DND-41 (cell line): ENCODE measurements at regions not wholly inside any gene's neighbourhood (a gene's known extent, or its start where the extent isn't known, plus 50 kb on each side); places are given as distances from the start of the nearest gene placed in this dataset.
"Not testable (repeated sequence)": the region's sequence is repeated elsewhere in the genome, so short reads cannot be mapped to it uniquely, and the experiment has no call there.

Source experiments
- ATAC-seq: fragments of 200-7000 bp; cut with Tn5 transposase; 3 replicates; pipeline ENCODE4 v1.9.1; 2021; ENCODE audit warnings: low read depth; ENCODE audit not compliant: insufficient read depth
- DNase-seq: peaks from one replicate; pipeline ENCODE4 v3.0.0-alpha.2; 2020
- H2AFZ ChIP-seq: 2 replicates; pipeline ENCODE4 v1.6.0; 2012; ENCODE audit warnings: low read depth, low read length
- H3K27ac ChIP-seq: 2 replicates; pipeline ENCODE4 v1.5.1; 2012; ENCODE audit warnings: low read length, inconsistent platforms
- H3K27me3 ChIP-seq: fragments of 200-600 bp; sonication (generic); 2 replicates; pipeline ENCODE4 v1.6.0; 2012; ENCODE audit warnings: low read length, mild to moderate bottlenecking, inconsistent platforms; ENCODE audit not compliant: insufficient read depth, poor library complexity
- H3K36me3 ChIP-seq: 2 replicates; pipeline ENCODE4 v1.5.1; 2012; ENCODE audit warnings: low read length, inconsistent platforms; ENCODE audit not compliant: insufficient read depth
- H3K4me1 ChIP-seq: 2 replicates; pipeline ENCODE4 v1.5.1; 2012; ENCODE audit warnings: mild to moderate bottlenecking, low read length; ENCODE audit not compliant: insufficient read depth
- H3K4me2 ChIP-seq: 2 replicates; pipeline ENCODE4 v1.6.0; 2012; ENCODE audit warnings: mild to moderate bottlenecking, moderate library complexity, low read length, inconsistent platforms; ENCODE audit not compliant: insufficient read depth
- H3K4me3 ChIP-seq, 2 experiments: fragments of 200-600 bp in 1 of 2; shearing (Covaris generic) in 1 of 2; 2 replicates each; pipeline ENCODE4 v1.5.1; 2012 to 2016; ENCODE audit warnings: inconsistent platforms in 2 of 2, low read length in 2 of 2, mild to moderate bottlenecking in 2 of 2, low read depth in 1 of 2, moderate library complexity in 1 of 2
- H3K79me2 ChIP-seq: 2 replicates; pipeline ENCODE4 v1.6.0; 2012; ENCODE audit warnings: low read length, inconsistent platforms; ENCODE audit not compliant: insufficient read depth
- H3K9ac ChIP-seq: 2 replicates; pipeline ENCODE4 v1.6.0; 2012; ENCODE audit warnings: low read depth, mild to moderate bottlenecking, inconsistent platforms, low read length, moderate library complexity
- H3K9me3 ChIP-seq: 2 replicates; pipeline ENCODE4 v1.5.1; 2012; ENCODE audit warnings: low read length, moderate library complexity, mild to moderate bottlenecking, inconsistent platforms; ENCODE audit not compliant: insufficient read depth, severe bottlenecking
- H4K20me1 ChIP-seq: 2 replicates; pipeline ENCODE4 v1.6.0; 2012; ENCODE audit warnings: low read length; ENCODE audit not compliant: insufficient read depth
- EZH2 ChIP-seq: IDR thresholded peaks from 3 replicates; pipeline ENCODE4 v1.6.1; 2012; ENCODE audit warnings: borderline replicate concordance, low read depth, mild to moderate bottlenecking, moderate library complexity, low read length, inconsistent platforms; ENCODE audit not compliant: severe bottlenecking
- TF ChIP-seq, protein P1 (sequence below): IDR thresholded peaks from 2 replicates; pipeline ENCODE4 v1.5.1; 2012; ENCODE audit warnings: borderline replicate concordance, low read length, moderate library complexity, mild to moderate bottlenecking; ENCODE audit not compliant: poor library complexity, severe bottlenecking; ENCODE audit errors: extremely low read depth

DNA sequence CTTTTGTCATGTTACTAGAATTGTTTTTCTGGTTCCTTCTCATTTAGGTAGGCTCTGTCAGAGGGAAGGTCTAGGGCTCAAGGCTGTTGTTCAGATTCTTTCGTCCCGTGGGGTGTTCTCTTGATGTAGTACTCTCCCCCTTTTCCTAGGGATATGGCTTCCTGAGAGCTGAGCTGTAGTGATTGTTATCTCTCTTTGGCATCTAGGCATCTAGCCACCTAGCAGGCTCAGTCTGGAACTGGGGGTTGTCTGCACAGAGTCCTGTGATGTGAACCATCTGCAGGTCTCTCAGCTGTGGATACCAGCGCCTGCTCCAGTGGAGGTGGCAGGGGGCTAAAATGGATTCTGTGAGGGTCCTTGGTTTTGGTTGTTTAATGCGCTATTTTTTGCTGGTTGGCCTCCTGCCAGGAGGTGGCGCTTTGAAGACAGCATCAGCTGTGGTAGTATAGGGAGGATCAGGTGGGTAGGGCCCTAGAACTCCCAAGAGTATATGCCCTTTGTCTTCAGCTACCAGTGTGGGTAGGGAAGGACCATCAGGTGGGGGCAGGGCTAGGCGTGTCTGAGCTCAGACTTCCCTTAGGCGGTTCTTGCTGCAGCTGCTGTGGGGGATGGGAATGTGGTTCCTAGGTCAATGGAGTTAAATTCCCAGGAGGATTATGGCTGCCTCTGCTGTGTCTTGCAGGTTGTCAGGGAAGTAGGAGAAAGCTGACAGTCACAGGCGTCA is 78.1 kb upstream of the RAB40AL start:
- H3K9me3 ChIP-seq, ATAC-seq, H3K79me2 ChIP-seq, H3K4me3 ChIP-seq, H4K20me1 ChIP-seq, H3K4me1 ChIP-seq, H3K36me3 ChIP-seq, H3K9ac ChIP-seq, H3K4me2 ChIP-seq, H3K27ac ChIP-seq, H3K27me3 ChIP-seq, H2AFZ ChIP-seq: not testable (repeated sequence)
- peak; percentile 14 for DNase-seq
- TF ChIP-seq, protein P1, sequence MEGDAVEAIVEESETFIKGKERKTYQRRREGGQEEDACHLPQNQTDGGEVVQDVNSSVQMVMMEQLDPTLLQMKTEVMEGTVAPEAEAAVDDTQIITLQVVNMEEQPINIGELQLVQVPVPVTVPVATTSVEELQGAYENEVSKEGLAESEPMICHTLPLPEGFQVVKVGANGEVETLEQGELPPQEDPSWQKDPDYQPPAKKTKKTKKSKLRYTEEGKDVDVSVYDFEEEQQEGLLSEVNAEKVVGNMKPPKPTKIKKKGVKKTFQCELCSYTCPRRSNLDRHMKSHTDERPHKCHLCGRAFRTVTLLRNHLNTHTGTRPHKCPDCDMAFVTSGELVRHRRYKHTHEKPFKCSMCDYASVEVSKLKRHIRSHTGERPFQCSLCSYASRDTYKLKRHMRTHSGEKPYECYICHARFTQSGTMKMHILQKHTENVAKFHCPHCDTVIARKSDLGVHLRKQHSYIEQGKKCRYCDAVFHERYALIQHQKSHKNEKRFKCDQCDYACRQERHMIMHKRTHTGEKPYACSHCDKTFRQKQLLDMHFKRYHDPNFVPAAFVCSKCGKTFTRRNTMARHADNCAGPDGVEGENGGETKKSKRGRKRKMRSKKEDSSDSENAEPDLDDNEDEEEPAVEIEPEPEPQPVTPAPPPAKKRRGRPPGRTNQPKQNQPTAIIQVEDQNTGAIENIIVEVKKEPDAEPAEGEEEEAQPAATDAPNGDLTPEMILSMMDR = peak; percentile 23

DNA sequence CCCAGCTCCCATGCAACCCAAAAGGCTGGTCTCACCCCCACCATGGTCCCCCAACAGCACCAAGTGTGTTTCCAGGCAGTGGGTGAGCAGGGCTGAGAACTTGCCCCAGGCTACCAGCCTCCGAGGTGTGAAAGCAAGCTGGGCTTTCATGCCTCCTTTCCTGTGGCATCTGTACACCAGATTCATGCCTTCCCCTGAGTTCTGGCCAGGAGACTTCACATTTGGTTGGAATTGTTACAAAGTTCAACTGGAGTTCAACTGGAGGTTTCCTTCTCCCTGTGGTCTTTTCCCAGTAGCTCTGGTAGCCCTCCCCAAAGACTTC is 77.6 kb upstream of the RAB40AL start:
- ATAC-seq (no peak), DNase-seq (no peak)
- Histone ChIP-seq H3K4me2 (no peak overlapping the region), H3K9me3 (no peaks in the 10 kb centered on the region), H3K79me2 (no peaks in the 10 kb centered on the region), H3K36me3 (no peaks in the 10 kb centered on the region; the same call in 1 of the 2 replicates), H3K9ac (no peak overlapping the region), H4K20me1 (no peaks in the 10 kb centered on the region), H3K27me3 (no peaks in the 10 kb centered on the region), H3K27ac (no peak overlapping the region), H3K4me1 (no peaks in the 10 kb centered on the region), H2AFZ (no peak overlapping the region), H3K4me3 (no peak overlapping the region)
- TF ChIP-seq, protein P1 = no peak
- no peak for TF ChIP-seq EZH2

DNA sequence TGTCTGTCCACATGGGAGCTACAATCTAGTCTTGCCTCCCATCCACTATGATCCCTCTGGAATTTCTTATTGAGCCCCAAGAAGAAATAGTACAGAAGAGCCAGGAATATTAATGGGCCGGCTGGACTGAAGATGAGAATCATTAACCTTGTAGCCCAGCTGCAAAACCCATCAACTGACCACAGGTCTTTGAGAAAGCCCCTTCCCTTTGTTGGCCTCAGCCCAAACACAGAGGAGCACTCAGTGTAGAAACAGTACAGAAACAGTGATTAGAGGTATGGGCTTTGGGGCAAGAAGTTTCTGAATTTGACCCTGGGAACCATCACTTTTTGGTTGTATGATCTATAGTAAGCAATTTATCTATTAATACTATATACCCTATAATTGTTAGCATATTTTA is 76.8 kb upstream of the RAB40AL start:
- H4K20me1 ChIP-seq = no peaks in the 10 kb centered on the region
- H3K27me3 ChIP-seq = no peaks in the 10 kb centered on the region
- no peak overlapping the region for H3K9ac ChIP-seq
- no peak for TF ChIP-seq EZH2
- TF ChIP-seq, protein P1 = no peak
- no peak overlapping the region for H3K4me3 ChIP-seq
- ATAC-seq (no peak), DNase-seq (no peak)
- no peak overlapping the region for H3K27ac ChIP-seq
- H3K4me2 ChIP-seq = no peak overlapping the region
- H2AFZ ChIP-seq = no peak overlapping the region
- no peaks in the 10 kb centered on the region for H3K4me1 ChIP-seq
- H3K9me3 ChIP-seq = no peaks in the 10 kb centered on the region
- H3K79me2 ChIP-seq = no peaks in the 10 kb centered on the region
- no peaks in the 10 kb centered on the region; the same call in 1 of the 2 replicates for H3K36me3 ChIP-seq
